Smooth muscle cell (in vitro differentiated cells): ENCODE measurements at regions not wholly inside any gene's neighbourhood (a gene's known extent, or its start where the extent isn't known, plus 50 kb on each side); places are given as distances from the start of the nearest gene placed in this dataset.

Experiments
- DNase-seq: peaks from one replicate; lab custom pipeline; 2025; ENCODE audit not compliant: unreplicated experiment; lab: John Stamatoyannopoulos, UW
- H2AFZ ChIP-seq: fragments of 200-600 bp; sonication (generic); 2 replicates; pipeline ENCODE4 v1.6.0; 2016; ENCODE audit warnings: antibody characterized with exemption, low read depth, mild to moderate bottlenecking
- H3F3A ChIP-seq: fragments of 200-600 bp; sonication (generic); 2 replicates; pipeline ENCODE4 v1.6.0; 2017; ENCODE audit warnings: antibody characterized with exemption, low read depth
- H3K27ac ChIP-seq: fragments of 200-600 bp; sonication (generic); 2 replicates; pipeline ENCODE4 v1.5.1; 2016; ENCODE audit warnings: low read depth, mild to moderate bottlenecking
- H3K27me3 ChIP-seq: fragments of 200-600 bp; sonication (generic); 2 replicates; pipeline ENCODE4 v1.6.1; 2016; ENCODE audit warnings: low read depth, mild to moderate bottlenecking
- H3K36me3 ChIP-seq: fragments of 200-600 bp; sonication (generic); 2 replicates; pipeline ENCODE4 v1.5.1; 2016; ENCODE audit warnings: low read depth
- H3K4me1 ChIP-seq: fragments of 200-600 bp; sonication (generic); 2 replicates; pipeline ENCODE4 v1.5.1; 2016; ENCODE audit warnings: low read depth
- H3K4me2 ChIP-seq: fragments of 200-600 bp; sonication (generic); 2 replicates; pipeline ENCODE4 v1.6.0; 2016; ENCODE audit warnings: mild to moderate bottlenecking
- H3K4me3 ChIP-seq: fragments of 200-600 bp; sonication (generic); 2 replicates; pipeline ENCODE4 v1.5.1; 2016; ENCODE audit warnings: mild to moderate bottlenecking
- H3K79me2 ChIP-seq: fragments of 200-600 bp; sonication (generic); 2 replicates; pipeline ENCODE4 v1.6.0; 2016; ENCODE audit warnings: low read depth, mild to moderate bottlenecking
- H3K9ac ChIP-seq: fragments of 200-600 bp; sonication (generic); 2 replicates; pipeline ENCODE4 v1.6.0; 2016; ENCODE audit warnings: low read depth
- H3K9me3 ChIP-seq: fragments of 200-600 bp; sonication (generic); replicated peaks from 2 replicates; pipeline ENCODE4 v1.5.1; 2016; ENCODE audit warnings: low read depth
- H4K20me1 ChIP-seq: fragments of 200-600 bp; sonication (generic); 2 replicates; pipeline ENCODE4 v1.6.0; 2016; ENCODE audit warnings: low read depth
- WGBS: methylation state at CpG from one replicate; pipeline ENCODE4 v1.1.7; 2016; ENCODE audit warnings: low lambda C conversion rate; 5-methylcytosine and 5-hydroxymethylcytosine counted together
- TF ChIP-seq, protein P1 (sequence below): fragments of 200-600 bp; sonication (generic); IDR thresholded peaks from 2 replicates; pipeline ENCODE4 v1.5.1; 2017; ENCODE audit warnings: borderline replicate concordance, mild to moderate bottlenecking, antibody characterized with exemption; ENCODE audit not compliant: insufficient read depth, poor library complexity, severe bottlenecking

GRCh38 chr4:30350288-30350687 is 369.9 kb upstream of the PCDH7 start:
- H3K79me2 ChIP-seq, result no peaks in the 10 kb centered on the region
- H3K4me2 ChIP-seq, result no peak overlapping the region
- H2AFZ ChIP-seq, result no peak overlapping the region
- no peak for DNase-seq
- no peaks in the 10 kb centered on the region for H3F3A ChIP-seq
- TF ChIP-seq, protein P1, sequence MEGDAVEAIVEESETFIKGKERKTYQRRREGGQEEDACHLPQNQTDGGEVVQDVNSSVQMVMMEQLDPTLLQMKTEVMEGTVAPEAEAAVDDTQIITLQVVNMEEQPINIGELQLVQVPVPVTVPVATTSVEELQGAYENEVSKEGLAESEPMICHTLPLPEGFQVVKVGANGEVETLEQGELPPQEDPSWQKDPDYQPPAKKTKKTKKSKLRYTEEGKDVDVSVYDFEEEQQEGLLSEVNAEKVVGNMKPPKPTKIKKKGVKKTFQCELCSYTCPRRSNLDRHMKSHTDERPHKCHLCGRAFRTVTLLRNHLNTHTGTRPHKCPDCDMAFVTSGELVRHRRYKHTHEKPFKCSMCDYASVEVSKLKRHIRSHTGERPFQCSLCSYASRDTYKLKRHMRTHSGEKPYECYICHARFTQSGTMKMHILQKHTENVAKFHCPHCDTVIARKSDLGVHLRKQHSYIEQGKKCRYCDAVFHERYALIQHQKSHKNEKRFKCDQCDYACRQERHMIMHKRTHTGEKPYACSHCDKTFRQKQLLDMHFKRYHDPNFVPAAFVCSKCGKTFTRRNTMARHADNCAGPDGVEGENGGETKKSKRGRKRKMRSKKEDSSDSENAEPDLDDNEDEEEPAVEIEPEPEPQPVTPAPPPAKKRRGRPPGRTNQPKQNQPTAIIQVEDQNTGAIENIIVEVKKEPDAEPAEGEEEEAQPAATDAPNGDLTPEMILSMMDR, result no peak
- WGBS, result 74% methylated on average over 2 of the region's 2 CpGs
- no peak overlapping the region for H3K27ac ChIP-seq
- no peaks in the 10 kb centered on the region for H4K20me1 ChIP-seq
- H3K36me3 ChIP-seq, result no peaks in the 10 kb centered on the region
- H3K9me3 ChIP-seq, result no peaks in the 10 kb centered on the region
- no peak overlapping the region for H3K4me3 ChIP-seq
- H3K27me3 ChIP-seq, result no peaks in the 10 kb centered on the region
- H3K4me1 ChIP-seq, result no peaks in the 10 kb centered on the region
- no peak overlapping the region for H3K9ac ChIP-seq

DNA sequence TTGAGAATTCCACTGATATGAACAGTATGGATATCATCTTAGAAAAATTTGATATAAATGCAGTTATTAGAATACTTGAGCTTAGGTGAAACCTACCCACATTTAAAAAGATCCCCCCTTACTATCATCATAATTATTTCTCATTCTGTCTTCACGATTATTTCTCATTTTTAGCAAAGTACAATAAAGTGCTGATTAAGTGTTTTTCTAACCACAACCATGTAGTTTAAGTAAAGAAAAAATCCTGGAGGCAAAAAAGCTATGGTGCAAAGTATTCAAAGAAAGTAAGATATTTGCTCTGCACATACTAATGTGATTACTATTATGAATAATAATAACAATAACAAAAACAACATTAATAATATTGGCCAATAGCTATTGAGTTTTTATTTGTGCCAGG is 365.6 kb upstream of the PCDH7 start:
- no peak overlapping the region for H3K4me3 ChIP-seq
- no peaks in the 10 kb centered on the region for H4K20me1 ChIP-seq
- H3K27ac ChIP-seq, result no peak overlapping the region
- H3K9me3 ChIP-seq, result peaks cover 4% of the 10 kb centered on the region
- 83% methylated on average over 1 of the region's 1 CpG for WGBS
- no peak overlapping the region for H3K9ac ChIP-seq
- TF ChIP-seq, protein P1, result no peak
- no peak overlapping the region for H2AFZ ChIP-seq
- H3K4me1 ChIP-seq, result no peaks in the 10 kb centered on the region
- no peak for DNase-seq
- no peaks in the 10 kb centered on the region for H3K27me3 ChIP-seq
- no peaks in the 10 kb centered on the region for H3K79me2 ChIP-seq
- H3K36me3 ChIP-seq, result no peaks in the 10 kb centered on the region
- H3K4me2 ChIP-seq, result no peak overlapping the region
- H3F3A ChIP-seq, result no peaks in the 10 kb centered on the region

- 84% methylated on average over 2 of the region's 2 CpGs for WGBS
- Histone ChIP-seq H3K79me2 (no peaks in the 10 kb centered on the region), H3K4me1 (no peaks in the 10 kb centered on the region), H3K27me3 (no peaks in the 10 kb centered on the region), H3K27ac (no peak overlapping the region), H4K20me1 (no peaks in the 10 kb centered on the region), H3K4me2 (no peak overlapping the region), H3K9me3 (no peaks in the 10 kb centered on the region), H3F3A (no peaks in the 10 kb centered on the region), H2AFZ (no peak overlapping the region), H3K9ac (no peak overlapping the region), H3K36me3 (no peaks in the 10 kb centered on the region), H3K4me3 (no peak overlapping the region)
- no peak for DNase-seq
- TF ChIP-seq, protein P1, result no peak
These were observed 357.7 kb upstream of the PCDH7 start for GRCh38 chr4:30362436-30362835.

DNA sequence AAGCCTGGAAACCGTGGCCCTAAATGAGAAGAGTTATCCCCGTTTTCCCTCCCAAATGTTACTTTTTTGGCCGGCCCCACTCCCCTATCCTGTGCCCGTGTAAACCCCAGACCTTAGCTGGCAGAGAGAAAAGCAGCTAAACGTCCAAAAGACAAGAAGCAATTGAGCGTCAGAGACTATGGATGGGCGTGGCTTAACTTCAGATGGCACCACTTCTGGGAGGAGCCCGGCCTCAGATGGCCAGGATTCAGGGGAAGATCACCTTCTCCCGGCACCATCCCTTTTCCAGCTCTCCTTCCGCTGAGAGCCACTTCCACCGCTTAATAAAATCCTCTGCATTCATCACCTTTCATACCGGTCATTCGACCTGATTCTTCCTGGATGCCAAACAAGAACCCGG is 350.1 kb upstream of the PCDH7 start:
- Histone ChIP-seq H4K20me1 (no peaks in the 10 kb centered on the region), H3K4me1 (no peaks in the 10 kb centered on the region), H3K4me3 (no peak overlapping the region), H3K79me2 (no peaks in the 10 kb centered on the region), H3K9ac (no peak overlapping the region), H3K9me3 (no peaks in the 10 kb centered on the region), H3K36me3 (no peaks in the 10 kb centered on the region), H3K27me3 (no peaks in the 10 kb centered on the region), H3F3A (no peaks in the 10 kb centered on the region), H2AFZ (no peak overlapping the region), H3K27ac (no peak overlapping the region), H3K4me2 (no peak overlapping the region)
- 90% methylated on average over 14 of the region's 14 CpGs for WGBS
- no peak for DNase-seq
- TF ChIP-seq, protein P1, result no peak
